Stromal cell of bone marrow (primary cell): ENCODE measurements at regions not wholly inside any gene's neighbourhood (a gene's known extent, or its start where the extent isn't known, plus 50 kb on each side); places are given as distances from the start of the nearest gene placed in this dataset.
A peak's percentile ranks its signal among the peaks of the same experiment; 100 is the strongest.

ENCODE experiments used
- DNase-seq: peaks from one replicate; pipeline ENCODE4 v3.0.0-alpha.2; 2012; ENCODE audit warnings: low read depth

DNA sequence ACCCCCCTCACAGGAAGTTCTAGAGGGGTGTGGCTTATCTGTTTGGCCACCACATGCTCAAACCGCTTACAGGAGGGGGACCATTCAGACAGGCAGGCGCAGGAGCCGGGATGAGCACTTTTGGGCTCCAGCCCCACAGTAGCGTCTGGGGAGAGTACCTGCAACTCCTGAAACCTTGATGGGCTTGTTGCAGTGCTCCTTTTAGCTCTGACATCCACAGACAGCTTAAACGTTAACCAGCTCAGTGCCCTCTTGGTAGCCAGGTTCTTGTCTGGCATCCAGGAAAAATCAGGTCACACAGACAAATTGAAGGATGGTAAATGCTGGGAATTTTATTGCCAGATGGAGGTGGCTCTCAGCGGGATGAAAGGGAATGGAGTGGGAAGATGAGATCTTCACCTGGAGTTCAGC is 326.3 kb downstream of the ETS1 start:
- no peak for DNase-seq

DNA sequence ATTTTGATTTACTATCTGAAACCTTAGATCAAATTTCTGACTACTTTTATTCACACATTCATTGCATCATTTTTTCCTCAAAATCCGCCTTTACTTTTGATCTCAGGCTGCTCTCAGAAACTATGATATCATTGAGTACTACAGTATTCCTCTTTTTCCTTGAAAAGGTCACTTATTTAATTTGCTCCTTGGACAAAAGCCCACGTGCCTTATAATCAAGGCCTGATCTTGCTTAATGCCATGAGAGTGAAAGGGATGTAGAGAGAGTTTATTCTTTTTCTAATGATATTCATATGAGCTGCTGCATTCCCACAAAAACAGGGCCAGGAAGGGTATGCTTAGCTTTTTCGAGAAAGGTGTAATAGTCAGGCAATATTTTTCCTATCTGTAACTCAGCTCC is 327.0 kb downstream of the ETS1 start:
- DNase-seq = no peak

DNA sequence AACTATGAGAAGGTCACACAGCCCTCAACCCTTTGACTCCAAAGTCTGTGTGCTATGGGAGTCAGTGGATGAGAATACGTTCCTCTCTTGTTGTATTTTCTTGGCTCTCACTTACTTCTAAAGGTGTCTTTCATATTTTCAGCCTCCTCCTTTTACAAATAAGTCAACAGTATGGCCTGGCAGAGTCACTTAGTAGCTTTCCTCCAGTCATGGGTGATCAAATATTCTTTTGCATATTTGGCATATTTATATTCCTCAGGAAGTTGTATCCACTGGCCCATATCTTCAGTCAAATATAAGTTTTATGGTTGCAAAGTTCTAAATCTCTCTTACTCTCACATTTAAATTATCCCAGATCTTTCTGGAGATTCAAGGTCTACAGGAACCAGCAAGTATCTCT is 327.5 kb downstream of the ETS1 start:
- no peak for DNase-seq

DNA sequence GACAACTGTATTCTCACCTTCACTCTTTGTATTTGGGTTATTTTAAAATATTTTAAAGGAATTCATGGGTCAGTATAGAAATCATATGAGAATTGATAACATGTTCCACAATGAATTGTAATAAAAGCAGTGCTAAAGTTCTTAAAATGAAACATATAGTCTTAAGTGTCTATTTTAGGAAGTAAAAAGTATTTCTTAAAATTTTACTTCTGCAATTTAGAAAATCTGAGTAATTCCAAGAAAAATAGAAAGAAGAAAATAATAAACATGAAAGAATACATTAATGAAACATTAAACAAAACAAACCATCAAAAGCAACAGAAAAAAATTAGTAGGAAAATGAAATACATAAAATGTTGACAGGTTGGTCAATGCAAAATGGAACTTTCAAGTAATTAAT is 332.4 kb downstream of the ETS1 start:
- no peak for DNase-seq

DNA sequence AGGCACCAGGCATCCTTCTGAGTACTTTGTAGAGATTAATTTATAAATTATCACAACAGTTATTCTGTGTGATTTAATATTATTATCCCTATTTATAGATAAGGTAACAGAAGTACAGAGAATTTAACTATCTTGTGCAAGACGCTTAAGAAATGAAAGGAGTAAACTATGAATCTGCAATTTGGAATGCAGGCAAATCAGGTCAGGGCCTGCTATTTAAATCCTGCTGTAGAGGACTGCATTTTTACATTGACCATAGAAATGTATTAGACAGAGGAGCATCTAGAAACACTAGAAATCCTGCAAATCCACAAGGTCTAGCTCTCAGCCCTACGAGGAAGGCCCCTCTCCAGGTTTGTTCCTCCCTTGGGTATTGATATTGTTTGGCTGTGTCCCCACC is 336.2 kb downstream of the ETS1 start:
- no peak for DNase-seq

DNA sequence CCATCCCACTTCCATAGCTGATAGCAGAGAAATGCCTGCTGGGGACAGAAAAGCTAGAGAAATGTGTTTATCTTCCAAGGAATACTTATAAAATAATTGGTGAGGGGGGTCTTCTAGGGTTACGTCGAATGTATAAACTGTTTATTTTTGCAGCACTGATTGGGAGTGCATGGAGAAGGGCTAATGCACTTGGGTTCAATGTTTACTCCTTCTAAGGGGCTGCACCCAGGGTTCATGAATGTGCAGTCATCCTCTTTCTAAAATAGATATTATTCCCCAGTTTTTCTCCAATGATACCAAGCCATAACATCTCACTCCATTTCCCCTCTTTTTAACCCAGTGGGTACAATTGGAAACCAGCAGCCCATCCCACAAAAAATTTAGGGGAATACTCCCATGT is 336.9 kb downstream of the ETS1 start:
- no peak for DNase-seq

DNA sequence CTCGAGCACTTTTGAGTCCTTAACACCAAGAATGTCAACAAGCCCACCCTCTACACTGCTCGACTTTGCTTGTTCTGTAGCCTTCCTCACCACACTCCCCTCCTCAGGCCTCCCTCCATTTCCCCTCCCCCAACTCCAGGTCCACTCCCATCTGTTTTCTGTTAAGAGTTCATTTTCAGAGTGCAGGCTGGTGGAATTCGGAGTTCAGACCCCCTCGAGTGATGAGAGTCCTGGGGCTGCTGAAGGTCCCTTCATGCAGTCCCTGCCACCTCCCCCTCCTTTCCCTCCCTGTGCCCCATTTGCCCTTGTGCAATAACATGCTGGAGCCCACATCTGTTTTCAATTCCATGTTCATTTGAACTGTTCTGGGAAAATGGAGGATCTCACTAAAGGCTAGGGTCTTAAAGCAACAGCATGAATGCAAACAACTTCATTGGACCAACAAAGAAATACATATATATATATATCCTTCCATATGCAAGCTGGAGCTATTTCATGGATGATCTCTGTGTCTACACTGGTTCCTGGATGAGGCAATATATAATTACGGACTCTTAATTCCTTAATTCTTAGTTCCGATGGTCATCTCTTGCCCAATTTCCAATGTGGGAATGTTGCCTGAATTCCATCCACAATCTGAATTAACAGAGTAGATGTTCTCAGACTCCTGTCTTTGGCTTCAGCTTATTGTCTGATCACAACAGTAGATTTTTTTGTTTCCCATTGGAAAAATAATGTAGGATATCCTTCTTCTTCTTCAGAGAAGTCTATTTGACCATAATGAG is 340.4 kb downstream of the ETS1 start:
- no peak for DNase-seq

DNA sequence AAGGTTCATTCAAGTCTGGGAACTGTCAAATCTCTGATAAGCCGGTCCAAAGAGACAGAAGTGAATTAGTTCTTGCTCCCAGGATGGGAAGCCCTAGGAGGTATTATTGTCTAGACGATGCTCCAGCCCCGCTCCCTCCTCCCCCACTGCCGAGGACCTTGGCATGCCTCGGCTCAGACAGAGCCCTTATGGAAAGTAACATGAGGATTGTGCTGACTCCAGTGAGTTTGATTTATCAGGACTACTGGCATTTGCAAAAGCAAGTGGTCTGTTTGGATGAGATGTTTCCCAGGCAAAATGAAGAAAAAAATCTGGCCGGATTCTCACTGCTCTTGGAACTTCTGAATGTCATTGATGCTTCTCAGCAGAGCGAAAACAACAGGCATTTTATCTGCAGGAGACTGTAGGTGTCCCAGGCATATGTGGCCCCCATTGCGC is 341.0 kb downstream of the ETS1 start:
- peak; percentile 30 for DNase-seq

DNA sequence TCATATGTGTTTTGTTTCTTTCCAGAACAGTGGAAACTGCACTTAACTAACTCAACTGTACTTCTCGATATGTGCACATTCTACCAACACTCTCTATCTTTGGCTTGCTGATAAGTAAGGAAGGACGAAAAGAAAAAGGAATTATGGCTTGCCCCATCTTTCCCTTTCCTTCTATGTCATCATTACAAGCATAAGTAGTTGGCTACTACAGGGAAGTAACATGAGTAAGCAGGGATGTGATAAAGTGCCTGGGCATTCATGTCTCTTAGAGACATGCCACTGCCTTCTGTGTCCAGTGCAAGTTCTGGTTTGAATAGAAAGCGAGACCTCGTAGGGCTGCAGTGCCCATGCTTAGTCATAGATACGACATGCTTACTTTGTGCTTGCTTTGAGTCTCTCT is 342.5 kb downstream of the ETS1 start:
- DNase-seq = no peak

DNA sequence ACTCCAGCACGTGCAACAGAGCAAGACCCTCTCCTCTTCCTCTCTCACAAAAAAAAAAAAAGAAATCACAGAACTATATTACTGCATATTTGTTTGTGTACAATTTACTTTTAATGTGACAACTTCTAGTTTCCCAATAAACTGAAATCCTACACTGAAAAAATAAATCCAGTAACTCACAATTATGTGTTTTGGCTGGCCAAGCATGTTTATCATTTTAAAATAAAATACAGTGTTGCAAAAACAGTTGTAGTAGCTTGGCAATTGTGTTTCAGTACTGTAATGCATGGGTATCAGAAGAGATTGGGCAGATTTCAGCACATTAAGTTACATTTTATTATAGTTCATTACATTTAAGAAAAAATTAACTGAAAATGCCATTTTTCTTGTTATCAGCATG is 344.9 kb downstream of the ETS1 start:
- no peak for DNase-seq

DNA sequence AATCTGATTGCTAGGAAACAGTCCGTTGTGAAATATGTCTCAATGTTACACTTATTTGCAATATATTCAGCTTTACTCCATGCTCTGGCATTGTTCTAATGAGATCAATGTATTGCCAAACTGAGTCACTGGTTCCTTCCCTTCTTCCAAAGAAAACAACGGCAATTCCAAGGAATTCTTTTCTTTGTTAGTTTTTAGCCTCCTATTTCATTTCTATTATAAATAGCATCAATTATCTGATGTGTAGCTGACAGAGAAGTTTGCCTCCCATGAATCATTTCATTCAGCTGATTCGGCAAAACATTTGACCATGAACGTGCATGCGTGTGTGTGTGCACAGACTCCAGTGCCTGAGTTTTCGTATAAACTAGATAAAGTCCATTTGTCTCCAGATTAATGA is 346.8 kb downstream of the ETS1 start:
- peak; percentile 86 for DNase-seq

DNA sequence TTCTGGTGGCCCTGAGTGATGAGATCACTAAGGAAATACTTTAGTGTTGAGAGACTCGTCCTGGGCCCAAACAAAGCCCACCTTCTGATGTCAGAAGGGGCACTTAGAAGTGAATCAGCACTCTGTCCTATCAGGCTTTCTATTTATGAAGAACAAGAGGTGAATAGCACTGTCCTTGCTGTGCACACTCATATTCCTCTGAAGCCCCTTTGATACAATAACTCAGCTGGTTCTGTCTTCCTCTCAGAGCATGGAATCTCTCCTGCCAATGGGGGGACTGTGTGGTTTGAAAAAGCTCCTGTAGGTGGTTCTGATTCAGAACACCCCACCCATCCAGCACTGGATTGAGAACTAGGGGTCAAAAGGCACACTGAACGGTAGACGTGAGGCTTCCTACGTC is 348.1 kb downstream of the ETS1 start:
- no peak for DNase-seq

DNA sequence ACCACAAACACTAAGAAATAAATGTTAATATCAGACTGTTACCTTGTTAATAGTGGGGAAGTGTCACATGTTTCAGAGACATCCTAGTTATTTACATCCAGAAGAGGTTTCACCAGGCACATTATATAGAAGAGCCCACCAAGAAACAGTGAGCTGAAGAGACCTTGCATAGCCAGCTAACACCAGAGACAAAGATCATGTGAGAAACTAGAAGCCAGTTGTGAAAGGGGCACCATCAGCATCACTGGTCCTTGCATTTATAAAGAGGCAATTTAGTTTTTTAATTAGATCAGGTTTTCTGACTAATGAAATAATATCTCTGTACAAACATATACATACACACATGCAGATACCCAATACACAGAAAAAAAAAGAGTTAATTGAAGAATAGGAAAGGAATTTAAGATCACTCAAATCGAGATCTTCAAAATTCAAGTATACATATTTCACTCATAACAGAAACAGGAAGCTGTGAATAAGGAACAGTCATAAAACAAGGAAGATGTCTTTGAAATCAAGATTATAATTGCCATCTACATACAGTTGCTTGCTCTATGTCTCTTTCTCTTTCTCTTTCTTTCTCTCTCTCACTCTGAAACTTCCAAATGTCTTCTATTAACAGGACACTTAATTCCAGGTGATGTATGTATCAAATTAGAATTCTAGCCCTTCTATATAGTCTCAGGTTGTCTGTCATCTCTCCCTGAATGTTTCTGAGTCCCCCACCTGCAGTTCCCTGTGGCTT is 348.7 kb downstream of the ETS1 start:
- no peak for DNase-seq

DNA sequence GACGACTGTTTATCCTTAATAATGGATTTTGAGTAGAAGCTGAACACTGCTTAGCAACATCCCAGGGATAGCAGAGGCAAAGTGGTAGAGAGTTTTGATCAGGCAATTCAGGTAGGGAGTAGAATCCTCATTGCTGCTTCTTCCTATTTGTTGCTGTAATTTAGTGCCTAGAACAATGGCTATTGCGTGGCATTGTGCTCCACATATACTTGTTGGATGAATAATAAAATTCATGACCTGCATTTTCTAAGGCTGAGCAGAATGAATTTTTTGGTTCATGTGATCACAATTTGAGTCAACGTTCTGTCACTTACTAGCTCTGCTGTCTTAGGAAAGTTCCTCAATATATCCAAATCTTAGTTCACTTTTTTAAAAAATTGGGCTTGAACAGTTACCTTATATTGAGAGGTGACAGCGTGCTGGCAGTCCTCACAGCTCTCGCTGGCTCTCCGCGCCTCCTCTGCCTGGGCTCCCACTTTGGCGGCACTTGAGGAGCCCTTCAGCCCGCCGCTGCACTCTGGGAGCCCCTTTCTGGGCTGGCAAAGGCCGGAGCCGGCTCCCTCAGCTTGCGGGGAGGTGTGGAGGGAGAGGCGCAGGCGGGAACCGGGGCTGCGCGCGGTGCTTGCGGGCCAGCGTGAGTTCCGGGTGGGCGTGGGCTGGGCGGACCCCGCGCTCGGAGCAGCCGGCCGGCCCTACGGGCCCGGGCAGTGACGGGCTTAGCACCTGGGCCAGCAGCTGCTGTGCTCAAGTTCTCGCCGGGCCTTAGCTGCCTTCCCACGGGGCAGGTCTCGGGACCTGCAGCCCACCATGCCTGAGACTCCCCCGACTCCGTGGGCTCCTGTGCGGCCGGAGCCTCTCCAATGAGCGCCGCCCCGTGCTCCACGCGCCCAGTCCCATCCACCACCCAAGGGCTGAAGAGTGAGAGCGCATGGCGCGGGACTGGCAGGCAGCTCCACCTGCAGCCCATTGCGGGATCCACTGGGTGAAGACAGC is 350.6 kb downstream of the ETS1 start:
- no peak for DNase-seq

DNA sequence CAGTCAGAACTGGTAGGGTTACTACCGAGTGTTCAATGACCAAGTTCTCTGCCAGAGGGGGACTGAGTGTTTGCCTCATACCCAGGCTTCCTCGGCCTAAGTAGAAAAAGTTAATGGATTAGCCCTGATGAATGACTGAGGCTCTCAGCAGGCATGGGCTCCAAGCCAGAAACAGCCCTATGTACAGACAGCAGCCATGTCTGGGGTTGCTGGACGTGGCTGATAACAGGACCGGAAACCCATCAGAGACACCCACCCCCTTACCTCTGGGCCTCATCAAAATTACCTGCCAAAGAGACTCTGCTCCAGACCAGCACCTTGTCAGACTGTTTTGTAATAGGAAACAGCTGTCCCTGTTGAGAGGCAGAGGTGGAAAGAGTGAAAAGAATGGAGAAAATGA is 351.4 kb downstream of the ETS1 start:
- DNase-seq = no peak

DNA sequence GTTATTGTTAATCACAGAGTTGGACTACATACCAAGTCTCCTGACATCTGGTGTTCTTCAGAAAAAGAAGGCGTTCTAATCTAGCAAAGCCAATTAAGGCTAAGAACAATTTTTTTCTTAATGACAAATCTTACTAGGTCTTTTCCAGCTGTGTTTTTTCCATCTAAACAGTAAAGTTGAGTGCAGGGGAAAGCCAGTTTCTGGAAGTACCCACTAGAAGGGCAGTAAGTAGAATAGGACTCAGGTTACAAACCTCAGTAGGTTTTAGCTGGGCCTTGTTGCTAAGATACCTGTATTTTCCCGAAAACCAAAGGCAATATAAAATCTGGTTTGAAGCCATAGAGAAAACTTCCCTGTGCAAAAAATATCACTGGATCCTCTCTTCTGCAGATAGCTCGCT is 351.9 kb downstream of the ETS1 start:
- DNase-seq = no peak

DNA sequence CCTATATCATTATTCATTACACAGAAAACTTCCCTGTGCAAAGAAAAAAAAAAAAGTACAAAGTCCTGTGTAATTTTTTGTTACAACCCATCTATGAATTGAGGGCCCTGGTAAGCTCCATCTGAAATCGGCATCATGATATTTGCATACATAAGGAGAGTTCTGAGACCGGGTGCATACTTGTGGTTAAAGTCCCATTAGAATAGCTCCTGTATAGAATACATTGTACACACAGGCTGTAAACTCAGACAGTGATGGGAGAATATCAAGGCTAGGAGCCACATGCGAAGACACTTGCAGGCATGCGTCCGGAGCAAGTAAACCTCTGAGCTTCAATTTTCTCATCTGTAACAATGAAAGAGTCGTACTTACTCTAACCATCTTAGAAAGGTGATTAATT is 353.2 kb downstream of the ETS1 start:
- no peak for DNase-seq

DNA sequence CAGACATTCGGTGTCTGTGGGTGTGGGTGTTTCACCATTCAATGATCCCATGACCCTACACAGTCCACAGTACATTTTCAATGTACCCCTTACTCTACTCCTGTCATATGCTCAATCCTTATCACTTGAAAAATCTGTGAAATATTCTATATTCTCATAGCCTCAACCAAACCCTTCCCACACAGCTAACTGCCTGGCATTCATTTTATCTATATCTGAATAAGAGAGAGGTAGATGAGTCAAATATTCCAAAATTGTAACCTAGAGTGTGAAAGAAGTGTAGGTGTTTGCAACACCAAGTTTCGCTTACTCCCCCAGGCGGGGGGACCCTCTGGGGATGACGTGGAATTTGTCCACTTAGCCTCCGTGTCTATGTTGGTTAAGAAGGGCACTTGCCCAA is 354.8 kb downstream of the ETS1 start:
- DNase-seq = no peak

DNA sequence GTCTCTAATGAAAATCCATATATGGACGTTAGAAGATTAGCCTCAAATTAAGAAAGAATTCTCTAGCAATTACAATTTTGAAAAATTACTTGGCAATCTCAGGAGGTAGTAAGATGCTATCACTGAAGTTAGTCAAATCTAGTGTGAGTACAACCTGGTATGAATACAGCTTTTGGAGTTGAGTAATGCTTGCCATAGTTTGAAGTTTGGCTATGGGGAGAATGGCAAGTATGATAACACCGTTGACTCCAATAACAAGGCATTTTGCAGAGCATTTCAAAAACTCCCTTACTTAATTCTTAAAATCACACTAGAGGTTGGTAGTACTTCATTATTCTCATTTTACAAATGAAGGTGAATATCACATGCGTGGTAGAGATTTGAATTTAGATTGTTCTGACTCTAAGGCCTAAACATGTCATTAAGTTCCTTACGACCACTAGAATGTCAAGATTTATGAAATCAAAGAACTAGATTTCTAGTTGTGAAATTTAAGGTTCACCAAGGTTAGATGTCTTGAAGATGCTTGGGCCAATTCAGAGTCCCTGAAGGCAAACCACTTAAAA is 355.4 kb downstream of the ETS1 start:
- no peak for DNase-seq

DNA sequence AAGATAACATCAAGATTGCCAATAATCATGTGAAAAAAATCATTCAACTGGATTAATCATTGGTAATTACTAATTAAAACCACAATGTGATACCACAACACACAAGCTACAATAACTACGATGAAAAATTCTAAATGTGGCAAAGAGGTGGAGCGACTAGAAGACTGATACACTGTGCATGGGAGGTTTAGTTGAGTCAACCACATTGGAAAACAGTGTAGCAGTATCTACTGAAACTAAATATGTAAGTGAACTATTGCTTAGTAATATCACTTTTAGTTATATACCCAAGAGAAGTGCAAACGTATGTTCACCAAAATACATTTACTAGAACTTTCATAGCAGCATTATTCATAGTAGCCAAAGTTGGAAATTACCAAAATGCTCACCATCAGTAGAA is 359.9 kb downstream of the ETS1 start:
- no peak for DNase-seq

DNA sequence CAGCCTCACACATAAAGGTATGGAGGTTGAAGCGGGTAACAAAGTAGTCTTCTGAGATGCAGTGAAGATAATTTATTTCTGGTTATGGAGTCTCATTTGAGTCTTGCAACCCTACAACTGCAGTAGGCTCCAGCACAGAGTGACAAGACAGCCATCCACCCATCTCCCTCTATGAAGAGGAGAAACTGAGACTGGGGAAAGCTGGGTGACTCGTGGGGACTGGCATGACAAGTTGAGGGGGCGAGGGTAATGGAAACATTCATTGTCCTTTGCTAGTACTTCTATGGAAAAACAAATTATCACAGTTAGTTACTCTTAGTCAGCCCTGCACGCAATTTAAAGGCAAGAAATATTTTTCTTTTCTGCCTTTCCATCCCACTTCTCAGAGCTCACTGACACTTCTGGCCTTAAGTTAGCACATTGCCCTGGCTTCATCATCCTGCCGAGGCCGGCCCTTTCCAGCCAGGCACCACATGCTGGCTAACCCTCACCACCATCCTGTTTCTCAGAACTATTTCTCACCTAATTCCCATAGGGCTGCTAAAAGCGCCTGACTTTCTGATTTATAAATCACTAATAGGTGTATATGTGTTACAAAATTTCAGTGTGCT is 361.1 kb downstream of the ETS1 start:
- no peak for DNase-seq
